Colonic mucosa (tissue), 4 donors: ENCODE measurements at regions not wholly inside any gene's neighbourhood (a gene's known extent, or its start where the extent isn't known, plus 50 kb on each side); places are given as distances from the start of the nearest gene placed in this dataset.

Experiments
- DNase-seq: peaks from one replicate; pipeline ENCODE4 v3.0.0-alpha.2; 2020
- H3K27ac ChIP-seq: fragments of 200-600 bp; one replicate; pipeline ENCODE4 v1.8.0; 2021
- H3K27me3 ChIP-seq: fragments of 200-600 bp; one replicate; pipeline ENCODE4 v1.8.0; 2021
- H3K36me3 ChIP-seq: fragments of 200-600 bp; one replicate; pipeline ENCODE4 v1.8.0; 2021
- H3K4me1 ChIP-seq: fragments of 200-600 bp; one replicate; pipeline ENCODE4 v1.8.0; 2021; ENCODE audit warnings: mild to moderate bottlenecking
- H3K4me3 ChIP-seq: fragments of 200-600 bp; one replicate; pipeline ENCODE4 v1.8.0; 2021
- H3K9ac ChIP-seq, 2 donors: one replicate each; pipeline ENCODE4 v1.7.0; 2013; ENCODE audit warnings: control low read depth in 2 of 2, low read depth in 2 of 2, low read length in 2 of 2
- H3K9me3 ChIP-seq: fragments of 200-600 bp; one replicate; pipeline ENCODE4 v1.8.0; 2021
- intact Hi-C: fragments of 100-400 bp; cut with DNase I; formaldehyde crosslinking; loops from one replicate; pipeline ENCODE4 v1.14.1; 2022
- TF ChIP-seq, protein P1 (sequence below): fragments of 200-600 bp; IDR thresholded peaks from one replicate; pipeline ENCODE4 v1.8.0; 2022; ENCODE audit warnings: antibody characterized with exemption, mild to moderate bottlenecking
- donor health status: healthy.
- donor health status: DM: no; HTN: no; CAD: no.
- donor health status: DM: no; HTN: no; CAD: no.

DNA sequence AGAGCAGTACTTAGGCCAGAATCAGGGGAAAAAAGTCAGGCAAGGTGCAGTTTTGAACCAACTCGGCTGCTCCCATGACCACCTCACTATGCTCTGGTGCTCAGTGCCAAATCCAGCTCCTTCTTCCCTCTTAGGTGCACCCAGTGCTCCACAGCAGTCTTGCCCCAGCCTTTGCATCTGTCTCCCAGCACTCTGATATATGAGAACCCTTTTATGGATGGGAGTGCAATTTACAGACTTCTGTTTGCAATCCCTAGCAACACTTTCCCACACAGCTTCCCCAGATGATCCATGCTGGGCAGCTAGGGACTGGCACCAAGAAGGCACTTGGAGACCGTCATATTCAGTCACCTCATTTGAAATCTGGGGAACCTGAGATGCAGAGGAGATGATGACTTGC, 267.9 kb upstream of the CCL2 start:
- H3K4me3 ChIP-seq = no peak overlapping the region
- H3K27me3 ChIP-seq = no peaks in the 10 kb centered on the region
- H3K9me3 ChIP-seq = no peaks in the 10 kb centered on the region
- intact Hi-C loops = no loop called here
- DNase-seq = peak; percentile 23
- H3K4me1 ChIP-seq = no peaks in the 10 kb centered on the region
- TF ChIP-seq, protein P1, sequence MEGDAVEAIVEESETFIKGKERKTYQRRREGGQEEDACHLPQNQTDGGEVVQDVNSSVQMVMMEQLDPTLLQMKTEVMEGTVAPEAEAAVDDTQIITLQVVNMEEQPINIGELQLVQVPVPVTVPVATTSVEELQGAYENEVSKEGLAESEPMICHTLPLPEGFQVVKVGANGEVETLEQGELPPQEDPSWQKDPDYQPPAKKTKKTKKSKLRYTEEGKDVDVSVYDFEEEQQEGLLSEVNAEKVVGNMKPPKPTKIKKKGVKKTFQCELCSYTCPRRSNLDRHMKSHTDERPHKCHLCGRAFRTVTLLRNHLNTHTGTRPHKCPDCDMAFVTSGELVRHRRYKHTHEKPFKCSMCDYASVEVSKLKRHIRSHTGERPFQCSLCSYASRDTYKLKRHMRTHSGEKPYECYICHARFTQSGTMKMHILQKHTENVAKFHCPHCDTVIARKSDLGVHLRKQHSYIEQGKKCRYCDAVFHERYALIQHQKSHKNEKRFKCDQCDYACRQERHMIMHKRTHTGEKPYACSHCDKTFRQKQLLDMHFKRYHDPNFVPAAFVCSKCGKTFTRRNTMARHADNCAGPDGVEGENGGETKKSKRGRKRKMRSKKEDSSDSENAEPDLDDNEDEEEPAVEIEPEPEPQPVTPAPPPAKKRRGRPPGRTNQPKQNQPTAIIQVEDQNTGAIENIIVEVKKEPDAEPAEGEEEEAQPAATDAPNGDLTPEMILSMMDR = no peak
- no peak overlapping the region for H3K9ac ChIP-seq
- no peaks in the 10 kb centered on the region for H3K36me3 ChIP-seq
- no peak overlapping the region for H3K27ac ChIP-seq

DNA sequence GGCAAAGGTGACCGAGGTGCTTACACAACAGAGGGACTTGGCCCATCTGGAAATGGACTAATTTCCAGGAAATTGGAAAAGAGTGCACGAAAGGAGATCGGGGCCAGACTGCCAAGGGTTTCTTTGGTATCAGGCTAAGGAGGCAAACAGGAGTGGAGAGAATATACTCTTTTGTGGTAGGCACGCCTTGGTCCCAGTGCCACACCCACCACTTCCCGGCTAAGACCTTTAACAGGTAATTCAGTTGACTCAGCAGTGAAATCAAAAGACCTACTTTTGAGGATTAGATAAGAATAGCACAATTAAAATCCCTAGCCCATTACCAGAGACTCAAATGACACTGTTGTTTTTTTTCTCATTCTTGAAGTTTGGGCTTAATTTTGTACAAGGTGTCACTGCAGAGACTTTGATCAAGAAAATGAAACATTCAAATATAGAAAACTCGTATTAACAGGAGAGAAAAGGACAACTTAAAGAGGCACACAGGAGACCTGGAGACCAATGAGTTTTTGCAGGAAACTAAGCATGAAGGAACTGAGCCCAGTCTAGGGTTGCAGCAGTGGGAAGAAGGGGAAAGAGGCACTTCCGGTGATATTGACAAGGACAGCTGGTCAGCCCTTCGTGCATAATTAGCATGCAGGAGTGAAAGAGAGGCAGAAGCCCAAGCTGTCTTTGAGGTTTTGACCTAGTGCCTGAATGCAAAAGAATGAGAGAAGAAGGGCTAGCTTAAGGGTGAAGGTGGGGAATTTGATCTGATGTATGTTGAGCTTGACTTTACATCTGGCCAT, 265.5 kb upstream of the CCL2 start:
- Histone ChIP-seq H3K4me3 (no peak overlapping the region), H3K9me3 (no peaks in the 10 kb centered on the region), H3K36me3 (no peaks in the 10 kb centered on the region), H3K4me1 (no peaks in the 10 kb centered on the region), H3K27me3 (no peaks in the 10 kb centered on the region), H3K9ac (no peak overlapping the region), H3K27ac (no peak overlapping the region)
- DNase-seq = peak; percentile 78
- intact Hi-C loops = no loop called here
- TF ChIP-seq, protein P1 = no peak

GRCh38 chr17:33990943-33991706, 264.0 kb upstream of the CCL2 start:
- H3K27me3 ChIP-seq = no peaks in the 10 kb centered on the region
- H3K27ac ChIP-seq = no peak overlapping the region
- no peak for DNase-seq
- intact Hi-C loops = no loop called here
- no peak overlapping the region for H3K9ac ChIP-seq
- H3K4me3 ChIP-seq = no peak overlapping the region
- no peaks in the 10 kb centered on the region for H3K36me3 ChIP-seq
- no peaks in the 10 kb centered on the region for H3K4me1 ChIP-seq
- TF ChIP-seq, protein P1 = no peak
- no peaks in the 10 kb centered on the region for H3K9me3 ChIP-seq

DNA sequence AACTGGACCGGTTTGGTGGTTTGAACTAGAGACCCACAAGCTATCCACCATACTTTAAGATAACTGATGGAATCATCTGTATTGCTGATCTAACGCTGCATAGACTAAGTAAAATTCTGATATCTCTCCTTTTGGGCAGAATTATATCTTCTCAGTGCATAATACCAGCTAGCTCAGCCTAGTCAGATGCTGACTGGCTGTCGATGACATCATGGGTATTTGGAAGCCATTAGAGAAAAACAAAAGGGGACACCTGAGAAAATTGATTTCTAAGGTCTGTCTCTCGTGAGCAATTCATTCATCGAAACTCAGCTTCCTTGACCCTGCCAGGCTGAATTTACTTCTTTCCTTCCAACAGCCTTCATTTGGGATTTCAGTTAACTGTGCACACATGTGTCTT, 263.0 kb upstream of the CCL2 start:
- H3K4me3 ChIP-seq = no peak overlapping the region
- H3K36me3 ChIP-seq = no peaks in the 10 kb centered on the region
- H3K4me1 ChIP-seq = no peaks in the 10 kb centered on the region
- intact Hi-C loops = no loop called here
- H3K9ac ChIP-seq = no peak overlapping the region
- no peaks in the 10 kb centered on the region for H3K27me3 ChIP-seq
- DNase-seq = no peak
- H3K27ac ChIP-seq = no peak overlapping the region
- H3K9me3 ChIP-seq = no peaks in the 10 kb centered on the region
- TF ChIP-seq, protein P1 = no peak

DNA sequence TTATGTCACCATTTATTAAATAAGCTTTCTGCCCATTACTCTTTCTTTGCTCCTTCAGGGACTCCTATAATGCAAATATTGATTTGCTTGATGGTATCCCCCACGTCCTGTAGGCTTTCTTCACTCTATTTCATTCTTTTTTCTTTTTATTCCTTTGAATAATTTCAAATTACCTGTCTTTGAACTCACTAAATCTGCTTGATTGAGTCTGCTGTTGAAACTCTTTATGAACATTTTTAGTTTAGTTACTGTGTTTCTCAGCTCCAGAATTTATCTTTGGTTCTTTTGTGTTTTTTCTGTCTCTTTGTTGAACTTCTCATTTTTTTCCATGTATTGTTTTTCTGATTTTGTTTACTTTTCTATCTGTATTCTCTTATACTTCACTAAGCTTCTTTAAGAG, 254.4 kb upstream of the CCL2 start:
- intact Hi-C loops = no loop called here
- no peaks in the 10 kb centered on the region for H3K27me3 ChIP-seq
- H3K27ac ChIP-seq = no peak overlapping the region
- TF ChIP-seq, protein P1 = no peak
- H3K9ac ChIP-seq = no peak overlapping the region
- H3K4me3 ChIP-seq = no peak overlapping the region
- H3K9me3 ChIP-seq = no peaks in the 10 kb centered on the region
- H3K36me3 ChIP-seq = no peaks in the 10 kb centered on the region
- H3K4me1 ChIP-seq = no peaks in the 10 kb centered on the region
- no peak for DNase-seq
